ENCODE measurements at regions not wholly inside any gene's neighbourhood (a gene's known extent, or its start where the extent isn't known, plus 50 kb on each side); places are given as distances from the start of the nearest gene placed in this dataset.
A peak's percentile ranks its signal among the peaks of the same experiment; 100 is the strongest.

- 0 out of 2 replicates have a peak, but pooled peaks have one; percentile 43 for TF ChIP-seq ZSCAN29 (CRISPR knock-in tag; conservative IDR thresholded peaks at IDR 0.05)
- 0 out of 2 replicates have a peak, but pooled peaks have one; percentile 38 for TF ChIP-seq TARDBP (CRISPR knock-in tag; IDR thresholded peaks at IDR 0.05)
- no peak for TF ChIP-seq MAFF (IDR thresholded peaks at IDR 0.05; ENCODE audit: low read depth, low read length)
- no peak for TF ChIP-seq TAF15 (IDR thresholded peaks at IDR 0.05; ENCODE audit: low read depth, low read length, poor library complexity, severe bottlenecking)
- TF ChIP-seq GATAD1 (CRISPR knock-in tag; IDR thresholded peaks at IDR 0.05), result no peak
- TF ChIP-seq ZNF879 (CRISPR knock-in tag; IDR thresholded peaks at IDR 0.05), result no peak
- no peak for TF ChIP-seq SMARCE1 (IDR thresholded peaks at IDR 0.05; ENCODE audit: borderline replicate concordance)
- TF ChIP-seq, protein P1, sequence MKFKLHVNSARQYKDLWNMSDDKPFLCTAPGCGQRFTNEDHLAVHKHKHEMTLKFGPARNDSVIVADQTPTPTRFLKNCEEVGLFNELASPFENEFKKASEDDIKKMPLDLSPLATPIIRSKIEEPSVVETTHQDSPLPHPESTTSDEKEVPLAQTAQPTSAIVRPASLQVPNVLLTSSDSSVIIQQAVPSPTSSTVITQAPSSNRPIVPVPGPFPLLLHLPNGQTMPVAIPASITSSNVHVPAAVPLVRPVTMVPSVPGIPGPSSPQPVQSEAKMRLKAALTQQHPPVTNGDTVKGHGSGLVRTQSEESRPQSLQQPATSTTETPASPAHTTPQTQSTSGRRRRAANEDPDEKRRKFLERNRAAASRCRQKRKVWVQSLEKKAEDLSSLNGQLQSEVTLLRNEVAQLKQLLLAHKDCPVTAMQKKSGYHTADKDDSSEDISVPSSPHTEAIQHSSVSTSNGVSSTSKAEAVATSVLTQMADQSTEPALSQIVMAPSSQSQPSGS (CRISPR knock-in tag; IDR thresholded peaks at IDR 0.05), result no peak
- no peak; the same call in 1 of the 2 replicates for TF ChIP-seq MTF2 (CRISPR knock-in tag; IDR thresholded peaks at IDR 0.05; ENCODE audit: borderline replicate concordance)
- no peak for TF ChIP-seq ZNF280B (CRISPR knock-in tag; IDR thresholded peaks at IDR 0.05; ENCODE audit: borderline replicate concordance)
- TF ChIP-seq SAP130 (CRISPR knock-in tag; IDR thresholded peaks at IDR 0.05; ENCODE audit: low read depth), result peak; percentile 27; the same call in 1 of the 2 replicates
- no peak for TF ChIP-seq ZNF414 (CRISPR knock-in tag; IDR thresholded peaks at IDR 0.05)
- TF ChIP-seq, protein P2, sequence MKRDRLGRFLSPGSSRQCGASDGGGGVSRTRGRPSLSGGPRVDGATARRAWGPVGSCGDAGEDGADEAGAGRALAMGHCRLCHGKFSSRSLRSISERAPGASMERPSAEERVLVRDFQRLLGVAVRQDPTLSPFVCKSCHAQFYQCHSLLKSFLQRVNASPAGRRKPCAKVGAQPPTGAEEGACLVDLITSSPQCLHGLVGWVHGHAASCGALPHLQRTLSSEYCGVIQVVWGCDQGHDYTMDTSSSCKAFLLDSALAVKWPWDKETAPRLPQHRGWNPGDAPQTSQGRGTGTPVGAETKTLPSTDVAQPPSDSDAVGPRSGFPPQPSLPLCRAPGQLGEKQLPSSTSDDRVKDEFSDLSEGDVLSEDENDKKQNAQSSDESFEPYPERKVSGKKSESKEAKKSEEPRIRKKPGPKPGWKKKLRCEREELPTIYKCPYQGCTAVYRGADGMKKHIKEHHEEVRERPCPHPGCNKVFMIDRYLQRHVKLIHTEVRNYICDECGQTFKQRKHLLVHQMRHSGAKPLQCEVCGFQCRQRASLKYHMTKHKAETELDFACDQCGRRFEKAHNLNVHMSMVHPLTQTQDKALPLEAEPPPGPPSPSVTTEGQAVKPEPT (CRISPR knock-in tag; IDR thresholded peaks at IDR 0.05; ENCODE audit: low read depth), result no peak
- no peak for TF ChIP-seq ZSCAN21 (CRISPR knock-in tag; IDR thresholded peaks at IDR 0.05; ENCODE audit: borderline replicate concordance)
- TF ChIP-seq, protein P3, sequence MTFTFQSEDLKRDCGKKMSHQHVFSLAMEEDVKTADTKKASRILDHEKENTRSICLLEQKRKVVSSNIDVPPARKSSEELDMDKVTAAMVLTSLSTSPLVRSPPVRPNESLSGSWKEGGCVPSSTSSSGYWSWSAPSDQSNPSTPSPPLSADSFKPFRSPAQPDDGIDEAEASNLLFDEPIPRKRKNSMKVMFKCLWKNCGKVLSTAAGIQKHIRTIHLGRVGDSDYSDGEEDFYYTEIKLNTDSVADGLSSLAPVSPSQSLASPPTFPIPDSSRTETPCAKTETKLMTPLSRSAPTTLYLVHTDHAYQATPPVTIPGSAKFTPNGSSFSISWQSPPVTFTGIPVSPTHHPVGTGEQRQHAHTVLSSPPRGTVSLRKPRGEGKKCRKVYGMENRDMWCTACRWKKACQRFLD (CRISPR knock-in tag; IDR thresholded peaks at IDR 0.05; ENCODE audit: borderline replicate concordance), result peak; percentile 67; the same call in 1 of the 2 replicates
- no peak for TF ChIP-seq TBX3 (IDR thresholded peaks at IDR 0.05; ENCODE audit: borderline replicate concordance)
- TF ChIP-seq ARID5B (CRISPR knock-in tag; IDR thresholded peaks at IDR 0.05), result no peak
- no peak for TF ChIP-seq ZFAT (CRISPR knock-in tag; conservative IDR thresholded peaks at IDR 0.05)
These were observed 129.6 kb upstream of the SLC1A4 start (continued) for GRCh38 chr2:64859312-64860212.

Data from HepG2 (cell line).